NCI-H2081 (cell line): ENCODE measurements at regions not wholly inside any gene's neighbourhood (a gene's known extent, or its start where the extent isn't known, plus 50 kb on each side); places are given as distances from the start of the nearest gene placed in this dataset.
"Not testable (repeated sequence)": the region's sequence is repeated elsewhere in the genome, so short reads cannot be mapped to it uniquely, and the experiment has no call there.

Source experiments
- DNase-seq, 2 experiments: peaks; one replicate each; lab custom pipeline; 2025; lab: John Stamatoyannopoulos, UW

DNA sequence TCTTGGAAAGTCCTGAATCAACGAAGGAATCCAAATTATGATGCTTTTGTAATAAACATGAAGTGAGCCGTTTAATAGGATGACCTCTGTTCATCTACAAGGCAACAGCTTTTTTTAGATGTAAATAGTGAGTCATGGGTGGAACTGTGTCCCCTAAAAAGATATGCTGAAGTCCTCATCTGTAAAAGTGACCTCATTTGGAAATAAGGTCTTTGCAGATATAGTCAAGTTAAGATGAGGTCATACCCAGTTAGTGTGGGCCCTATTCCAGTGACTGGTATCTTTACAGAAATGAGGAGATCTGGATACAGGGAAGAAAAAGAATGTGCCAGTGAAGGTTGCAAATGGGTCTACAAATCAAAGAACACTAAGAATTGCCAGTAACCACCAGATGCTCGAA lies 1287.3 kb upstream of the ADGRL4 start:
- DNase-seq: no peak

DNA sequence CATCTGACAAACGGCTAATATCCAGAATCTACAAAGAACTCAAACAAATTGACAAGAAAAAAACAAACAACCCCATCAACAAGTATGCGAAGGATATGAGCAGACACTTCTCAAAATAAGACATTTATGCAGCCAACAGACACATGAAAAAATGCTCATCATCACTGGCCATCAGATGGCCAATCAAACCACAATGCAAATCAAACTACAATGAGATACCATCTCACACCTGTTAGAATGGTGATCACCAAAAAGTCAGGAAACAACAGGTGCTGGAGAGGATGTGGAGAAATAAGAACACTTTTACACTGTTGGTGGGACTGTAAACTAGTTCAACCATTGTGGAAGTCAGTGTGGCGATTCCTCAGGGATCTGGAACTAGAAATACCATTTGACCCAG lies 1282.2 kb upstream of the ADGRL4 start:
- DNase-seq: not testable (repeated sequence)

DNA sequence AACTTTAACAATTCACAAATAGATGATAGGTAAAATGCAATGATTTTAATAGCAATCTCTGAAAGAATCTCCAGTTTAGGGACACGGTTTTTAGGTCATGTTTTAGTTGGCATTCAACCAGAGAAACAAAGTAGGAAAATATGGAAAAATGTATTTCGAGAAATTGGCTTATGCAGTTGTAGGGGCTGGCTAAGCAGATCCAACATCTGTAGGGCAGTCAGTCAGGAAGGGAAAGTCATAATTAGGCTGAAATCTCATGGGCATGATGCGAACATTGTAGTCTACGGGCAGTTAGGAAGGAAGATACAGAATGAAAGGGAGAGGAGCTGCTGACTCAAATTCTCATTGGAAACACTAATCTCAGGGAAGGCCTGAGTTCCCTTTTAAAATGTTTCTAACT lies 1276.0 kb upstream of the ADGRL4 start:
- DNase-seq: no peak

DNA sequence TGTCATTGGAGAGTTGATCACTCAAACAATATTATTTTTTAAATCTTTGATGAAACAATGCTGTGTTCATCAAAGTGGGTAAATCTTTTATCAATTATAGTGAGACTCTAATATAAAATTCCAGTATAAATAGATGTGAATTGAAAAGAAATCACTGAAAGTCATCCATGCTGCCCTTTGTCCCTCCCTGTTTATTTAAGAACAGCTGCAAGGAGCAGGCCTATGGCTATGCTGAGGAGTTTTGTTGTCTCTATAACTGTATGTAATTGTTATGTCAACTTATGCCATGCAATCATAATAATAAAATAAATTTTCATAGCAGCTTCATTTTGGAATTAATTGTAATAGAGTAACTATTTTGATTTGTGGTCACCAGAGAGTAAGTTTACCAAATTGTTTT lies 1272.4 kb upstream of the ADGRL4 start:
- no peak for DNase-seq

DNA sequence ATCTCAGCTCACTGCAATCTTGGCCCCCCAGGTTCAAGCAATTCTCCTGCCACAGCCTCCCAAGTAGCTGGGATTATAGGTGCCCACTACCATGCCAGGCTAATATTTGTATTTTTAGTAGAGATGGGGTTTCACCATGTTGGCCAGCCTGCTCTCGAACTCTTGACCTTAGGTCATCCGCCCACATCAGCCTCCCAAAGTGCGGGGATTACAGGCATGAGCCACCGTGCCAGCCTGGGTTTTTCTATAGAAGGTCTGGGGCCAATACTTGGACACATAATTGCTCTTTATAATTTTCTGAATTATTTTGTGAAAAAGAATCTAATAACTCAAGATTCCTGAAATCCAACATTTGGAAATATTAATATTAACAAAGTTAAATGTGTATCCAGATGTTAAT lies 1267.7 kb upstream of the ADGRL4 start:
- DNase-seq: no peak

DNA sequence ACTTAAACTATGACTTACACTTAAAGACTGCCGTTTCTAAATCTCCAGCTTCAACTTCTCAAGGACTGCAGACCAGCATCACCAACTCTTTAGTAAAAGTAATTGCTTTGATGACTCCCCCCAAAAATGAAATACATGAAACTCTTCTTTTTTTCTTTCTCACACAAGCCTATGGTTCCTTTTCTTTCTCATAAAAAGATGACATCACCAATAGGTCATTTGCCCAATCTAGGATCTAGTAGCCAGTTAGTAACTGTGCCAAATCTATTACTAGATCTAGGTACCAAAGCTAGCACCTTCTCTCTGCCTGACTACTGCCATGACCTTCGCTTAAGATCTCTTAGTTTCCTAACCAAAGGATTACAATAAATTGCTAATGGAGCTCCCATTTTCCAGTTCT lies 1266.0 kb upstream of the ADGRL4 start:
- DNase-seq: no peak

DNA sequence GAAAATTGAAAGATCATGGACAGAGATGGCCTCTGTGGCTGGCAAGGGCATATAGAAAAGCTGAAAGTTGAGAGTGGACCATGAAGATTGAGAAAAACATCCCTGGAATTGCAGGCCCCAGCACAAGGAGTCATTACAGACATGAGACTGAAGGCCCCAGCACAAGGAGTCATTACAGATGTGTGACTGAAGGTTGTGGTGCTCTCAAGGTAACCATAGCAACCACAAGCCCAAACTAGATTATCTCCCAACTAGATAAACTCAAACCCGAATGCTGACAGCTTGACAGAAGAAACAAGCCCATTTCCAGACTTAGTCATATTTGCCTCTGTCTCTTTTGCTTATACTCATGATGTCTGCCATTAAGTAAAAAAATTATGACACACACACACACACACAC lies 1252.1 kb upstream of the ADGRL4 start:
- DNase-seq: no peak

DNA sequence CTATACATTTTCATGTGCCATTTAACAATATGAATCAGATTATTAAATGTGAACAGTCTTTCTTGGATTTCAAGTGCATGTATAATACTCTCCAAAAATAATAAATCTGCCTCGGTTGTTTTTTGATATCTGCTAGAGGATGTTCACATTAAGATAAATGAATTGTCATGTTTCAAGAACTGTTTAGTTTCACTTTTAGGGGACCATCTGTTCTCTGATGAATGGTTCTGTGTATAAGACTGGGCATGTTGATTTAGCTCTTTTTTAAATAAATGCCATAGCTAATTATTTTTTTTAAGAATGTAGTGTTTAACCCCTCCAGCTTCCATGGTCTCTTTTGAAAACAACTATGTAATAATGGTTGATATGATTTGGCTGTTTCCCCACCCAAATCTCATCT lies 1245.1 kb upstream of the ADGRL4 start:
- DNase-seq: no peak

DNA sequence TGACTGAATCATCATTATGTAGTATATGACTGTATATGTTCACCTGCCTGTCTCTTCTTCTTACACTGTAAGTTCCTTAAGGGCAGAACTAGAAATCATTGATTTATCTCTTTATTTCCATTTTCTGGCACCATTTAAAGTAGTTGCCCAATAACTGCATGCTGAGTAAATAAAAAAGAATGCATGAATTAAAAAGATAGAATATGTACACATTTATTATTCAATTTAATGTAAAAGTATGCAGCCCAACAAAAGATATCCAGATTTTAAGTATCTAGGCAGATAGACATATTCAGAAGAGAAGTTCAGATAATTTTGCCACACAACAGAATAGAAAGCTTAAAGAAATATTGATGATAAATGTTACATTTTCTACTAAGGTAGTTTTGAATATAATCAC lies 1244.6 kb upstream of the ADGRL4 start:
- no peak for DNase-seq

DNA sequence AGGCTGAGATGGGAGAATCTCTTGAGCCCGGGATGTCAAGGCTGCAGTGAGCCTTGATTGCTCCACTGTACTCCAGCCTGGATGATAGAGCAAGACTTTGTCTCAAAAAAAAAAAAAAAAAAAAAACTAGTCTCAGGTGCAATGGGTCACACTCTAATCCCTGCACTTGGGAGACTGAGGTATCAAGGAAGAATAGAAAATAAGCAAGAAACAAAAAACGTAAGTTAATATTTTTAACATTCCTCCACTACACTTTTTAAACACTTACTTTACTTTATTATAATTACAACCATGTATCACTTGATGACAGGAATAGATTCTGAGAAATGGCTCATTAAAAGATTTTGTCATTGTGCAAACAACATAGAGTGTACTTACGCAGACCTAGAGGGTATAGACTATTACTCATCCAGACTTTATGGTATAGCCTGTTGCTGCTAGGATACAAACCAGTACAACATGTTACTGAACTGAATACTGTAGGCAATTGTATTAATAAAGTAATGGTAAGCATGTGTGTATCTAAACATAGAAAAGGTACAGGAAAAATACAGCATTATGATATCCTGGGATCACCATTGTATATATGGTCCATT lies 1244.1 kb upstream of the ADGRL4 start:
- DNase-seq: no peak

DNA sequence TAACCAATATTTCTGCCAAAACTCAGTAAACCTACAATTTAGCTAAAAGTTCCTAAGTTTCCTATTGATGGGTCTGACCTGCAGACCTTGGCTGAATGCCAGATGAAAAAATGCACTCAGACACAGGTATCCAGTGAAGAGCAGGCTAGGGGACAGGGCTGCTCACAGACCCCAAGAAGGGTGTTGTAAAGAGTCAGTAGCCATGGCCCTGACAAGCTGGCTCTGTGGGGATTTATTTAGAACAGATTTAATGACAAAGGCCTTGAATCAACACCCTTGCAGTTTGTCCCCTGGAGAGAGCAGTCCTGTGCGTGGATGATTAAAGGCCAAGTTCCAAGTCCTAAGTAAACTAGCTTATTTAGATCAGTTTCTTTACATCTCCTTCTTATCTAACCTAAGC lies 1243.2 kb upstream of the ADGRL4 start:
- no peak for DNase-seq

DNA sequence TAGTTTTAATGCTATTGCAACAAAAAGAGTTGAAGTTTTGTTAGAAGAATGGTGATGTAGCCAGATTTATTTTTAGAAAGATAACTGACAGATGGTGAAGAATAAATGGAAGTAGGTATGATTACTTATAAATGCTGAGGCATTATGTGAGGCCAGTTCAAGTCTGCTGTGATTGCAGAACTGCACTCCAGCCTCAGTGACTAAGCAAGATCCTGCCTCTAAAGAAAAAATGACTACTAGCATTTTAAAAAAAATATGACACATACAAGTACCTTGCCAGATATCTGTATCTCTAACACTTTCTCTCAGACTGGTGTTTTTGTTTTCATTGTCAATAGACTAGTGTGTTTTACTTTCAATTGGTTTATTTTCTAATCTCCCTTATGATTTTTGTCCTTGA lies 1242.4 kb upstream of the ADGRL4 start:
- no peak for DNase-seq

DNA sequence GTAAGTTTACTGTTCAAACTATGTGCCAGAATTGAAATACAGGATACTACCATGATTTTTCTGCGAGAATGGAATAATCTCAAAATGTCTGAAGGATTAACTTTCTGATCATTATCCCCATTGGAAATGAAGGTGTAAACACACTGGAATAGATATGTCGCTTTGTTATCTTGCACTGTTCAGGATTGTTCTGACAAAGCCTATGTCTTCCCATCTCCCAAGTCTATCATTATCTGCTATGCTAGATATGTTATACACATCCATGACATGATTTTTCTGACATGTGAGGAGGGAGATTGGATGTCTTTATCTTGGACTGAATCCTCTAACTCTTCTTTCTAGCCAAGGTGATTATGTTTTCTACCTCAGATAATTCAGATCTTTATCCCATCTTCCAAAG lies 1239.3 kb upstream of the ADGRL4 start:
- DNase-seq: no peak

DNA sequence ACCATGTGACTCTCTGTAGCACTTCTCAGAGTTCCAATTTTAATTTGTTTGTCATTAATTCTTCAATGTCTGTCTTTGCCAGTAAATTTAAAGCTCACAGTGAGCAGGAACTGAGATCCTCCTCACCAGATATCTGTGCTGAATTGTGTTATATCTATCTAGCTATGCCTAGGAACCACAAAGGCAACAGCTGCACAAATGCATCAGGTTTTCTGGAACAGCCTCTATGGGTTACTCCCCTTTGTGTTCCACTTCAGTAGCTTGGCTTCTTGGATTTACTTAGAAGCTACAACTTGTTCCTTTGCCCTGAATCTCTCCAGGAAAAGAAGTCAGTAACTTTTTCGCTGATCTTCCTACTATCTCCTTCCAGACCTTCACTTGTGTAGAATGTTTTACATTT lies 1237.8 kb upstream of the ADGRL4 start:
- no peak for DNase-seq

DNA sequence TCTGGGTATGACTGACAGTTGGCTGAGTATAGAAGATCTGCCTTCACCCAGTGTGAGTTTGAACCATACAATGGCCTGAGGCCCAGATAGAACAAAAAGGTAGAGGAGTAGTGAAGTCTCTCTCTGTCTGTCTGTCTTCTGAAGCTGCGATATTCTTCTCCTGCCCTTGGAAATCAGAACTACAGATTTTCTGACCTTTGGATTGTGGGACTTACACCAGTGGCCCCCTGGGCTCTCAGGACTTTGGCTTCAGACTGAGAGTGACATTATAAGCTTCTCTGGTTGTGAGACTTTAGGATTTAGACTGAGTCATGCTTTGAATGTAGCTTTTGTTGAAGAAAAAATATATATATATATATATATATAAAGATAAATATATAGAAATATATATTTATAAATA lies 1235.0 kb upstream of the ADGRL4 start:
- DNase-seq: no peak

DNA sequence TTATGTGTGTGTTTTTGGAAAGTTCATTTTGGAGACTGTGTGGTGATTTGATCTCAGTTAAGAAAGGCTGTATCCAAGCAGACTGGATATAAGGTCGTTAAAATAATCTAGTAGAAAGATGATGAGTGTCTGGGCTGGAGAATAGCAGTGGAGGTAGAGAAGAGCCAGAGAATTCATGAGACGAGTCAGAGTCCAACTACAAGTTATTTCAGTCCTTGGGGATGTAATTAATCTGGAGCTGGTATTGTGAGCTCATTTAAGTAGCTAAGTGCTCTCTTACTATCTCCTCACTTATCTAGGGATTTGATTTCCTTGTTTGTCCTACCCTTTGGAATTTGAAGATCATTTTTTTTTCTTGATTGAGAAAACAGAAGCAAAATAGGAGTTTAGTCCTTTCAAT lies 1219.0 kb upstream of the ADGRL4 start:
- no peak for DNase-seq

DNA sequence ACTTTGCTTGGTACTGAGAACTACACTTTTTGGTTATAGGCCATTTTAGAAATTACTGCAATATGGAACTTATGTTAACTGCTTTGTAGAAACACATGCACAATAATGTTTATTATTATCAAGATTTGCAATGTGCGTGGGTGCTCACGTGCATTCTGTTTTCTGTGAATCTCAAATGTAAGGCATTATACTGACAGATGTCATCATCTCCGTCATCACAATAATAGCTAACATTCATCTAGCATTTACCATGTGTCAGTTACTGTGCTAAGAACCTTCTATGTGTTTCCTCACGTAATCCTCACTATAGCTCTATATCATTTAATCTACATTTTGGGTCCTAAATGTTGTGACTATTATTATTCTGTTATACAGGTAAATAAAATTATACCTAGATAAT lies 1214.8 kb upstream of the ADGRL4 start:
- DNase-seq: no peak

DNA sequence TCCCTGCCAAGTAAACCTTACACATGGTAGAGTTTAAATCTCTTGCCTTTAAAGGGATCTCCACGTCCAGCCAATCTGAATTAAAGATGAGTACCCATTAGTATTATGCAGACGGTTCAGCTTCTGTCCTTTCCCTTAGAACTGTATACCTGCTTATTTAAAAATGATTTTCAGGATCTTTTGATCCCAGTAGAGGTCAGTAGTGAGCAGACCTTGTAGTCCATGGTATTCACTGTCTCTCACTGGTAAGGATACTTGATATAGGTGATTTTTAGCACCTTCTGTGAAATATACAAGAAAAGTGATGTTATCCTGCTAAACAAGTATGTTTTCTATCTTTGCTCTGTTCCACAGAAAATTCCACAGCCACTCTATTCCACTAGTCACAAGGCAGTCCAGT lies 1211.6 kb upstream of the ADGRL4 start:
- DNase-seq: peak; percentile 43 to 48

DNA sequence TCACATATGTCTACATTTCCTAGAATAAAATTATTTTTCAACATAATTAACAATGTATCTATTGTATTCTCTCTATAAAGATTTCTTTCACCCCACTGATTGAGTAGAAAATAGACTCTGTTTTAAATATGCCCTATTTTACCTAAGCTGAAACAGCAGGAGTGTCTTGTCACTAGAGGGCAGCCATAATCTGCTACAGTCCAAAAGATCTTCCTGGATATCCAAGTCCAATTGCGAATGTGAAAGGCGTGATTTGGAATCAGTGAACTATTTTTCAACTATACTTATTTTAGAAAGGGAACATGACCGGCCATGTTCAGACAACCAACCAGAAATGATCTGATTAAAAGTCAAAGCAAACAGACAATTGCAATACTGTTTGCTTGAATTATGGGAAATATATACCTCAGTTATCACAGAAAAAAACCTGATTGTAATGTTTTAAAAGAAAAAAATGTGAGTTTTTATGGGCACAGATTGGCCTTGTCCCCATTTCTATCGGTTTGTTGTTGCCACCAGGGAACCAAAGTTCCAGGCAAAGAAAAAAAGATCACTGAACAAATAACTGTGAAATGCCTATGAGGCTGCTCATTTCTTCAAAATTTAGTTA lies 1211.0 kb upstream of the ADGRL4 start:
- DNase-seq: peak; percentile 12 to 80

DNA sequence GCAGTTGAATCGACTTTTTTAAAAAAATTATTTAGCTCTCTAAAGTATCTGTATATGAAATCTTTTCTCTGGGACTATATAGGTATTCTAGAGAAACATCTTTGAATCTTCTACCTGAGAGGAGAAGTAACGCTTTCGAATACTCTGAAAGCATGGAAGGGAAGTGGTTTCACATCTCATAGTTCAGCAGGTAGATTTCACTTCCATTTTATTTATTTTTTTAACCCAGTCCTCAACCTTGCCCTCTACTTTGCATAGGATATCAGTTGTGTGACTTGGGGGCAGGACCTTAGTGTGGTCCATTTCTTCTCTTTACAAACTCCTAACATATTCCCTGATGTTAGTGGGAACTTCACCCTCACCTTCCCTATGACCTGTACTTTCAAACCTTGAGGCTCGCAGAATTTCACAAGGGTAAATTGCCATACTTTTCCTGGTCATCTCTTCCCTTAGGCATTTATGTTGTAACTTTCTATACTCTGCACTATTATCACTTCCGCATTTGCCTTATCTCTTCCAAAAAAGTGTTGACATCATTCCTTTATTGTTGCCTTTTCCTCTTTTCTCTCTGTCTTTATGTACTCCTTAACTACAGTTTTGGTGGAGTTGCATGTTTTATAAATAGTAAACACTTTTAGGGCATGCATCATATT lies 1208.5 kb upstream of the ADGRL4 start:
- DNase-seq: no peak

DNA sequence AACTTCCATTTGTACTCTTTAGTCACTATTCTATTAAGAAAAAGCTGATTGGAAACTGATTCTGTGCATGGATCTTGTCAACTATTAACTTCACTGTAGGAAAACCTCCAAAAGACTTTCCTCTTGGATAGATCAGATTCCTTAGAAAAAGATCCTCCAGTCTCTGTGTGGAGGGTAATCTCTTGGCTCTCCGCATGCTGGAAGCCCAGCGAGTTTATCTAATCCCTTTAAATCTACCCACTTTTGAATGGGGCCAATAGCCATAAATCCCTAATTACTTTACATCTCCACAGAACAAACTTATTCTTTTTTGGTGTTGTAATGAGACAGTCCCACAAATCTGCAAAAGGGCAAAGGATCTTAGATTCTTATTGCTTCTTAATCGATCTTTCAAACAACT lies 1206.4 kb upstream of the ADGRL4 start:
- DNase-seq: no peak

DNA sequence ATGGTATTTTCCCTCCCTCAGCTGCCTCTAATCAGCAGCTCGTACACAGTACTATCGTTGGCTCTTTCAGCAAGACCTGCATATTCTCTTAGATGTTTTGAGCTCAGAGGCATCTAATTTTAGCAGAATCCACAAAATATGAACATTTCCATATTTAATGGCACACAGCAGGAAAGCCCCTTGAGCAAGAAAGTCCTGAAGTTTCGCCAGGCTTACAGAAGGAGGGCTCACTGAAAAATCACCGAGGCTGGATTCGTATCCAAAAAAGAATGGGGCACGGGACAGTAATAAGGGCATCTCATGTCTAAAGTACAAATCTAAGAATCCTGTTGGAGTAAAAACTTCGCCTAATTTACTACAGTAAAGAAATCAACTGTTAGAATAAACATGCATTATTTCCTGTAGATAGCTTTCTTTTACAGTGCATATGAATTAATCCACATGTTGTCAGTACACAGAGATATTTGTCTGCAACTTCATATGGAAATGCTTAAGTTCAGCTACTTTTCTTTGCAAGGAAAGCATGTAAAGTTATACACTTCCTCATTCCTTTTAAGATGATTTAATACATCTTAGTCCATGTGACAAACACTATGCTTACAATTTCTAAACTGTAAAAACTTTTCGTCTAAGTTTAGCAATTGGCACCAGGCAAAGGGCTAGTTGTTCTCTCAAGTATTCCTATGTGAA lies 1205.3 kb upstream of the ADGRL4 start:
- no peak for DNase-seq

DNA sequence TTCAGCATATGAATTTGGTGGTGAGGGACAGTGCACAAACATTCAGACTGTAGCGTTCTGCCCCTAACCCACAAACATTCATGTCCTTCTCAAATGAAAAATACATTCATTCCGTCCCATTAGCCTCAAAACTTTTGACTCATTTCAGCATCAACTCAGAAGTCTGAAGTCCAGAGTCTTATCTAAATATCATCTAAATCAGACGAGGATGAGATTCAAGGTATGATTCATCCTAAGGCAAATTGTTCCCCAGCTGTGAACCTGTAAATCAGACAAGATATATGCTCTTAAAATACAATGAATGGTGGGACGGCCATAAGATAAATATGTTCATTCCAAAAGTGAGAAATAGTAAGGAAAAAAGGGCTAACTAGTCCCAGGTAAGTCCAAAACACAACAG lies 1195.6 kb upstream of the ADGRL4 start:
- no peak for DNase-seq
